ENCODE measurements at regions not wholly inside any gene's neighbourhood (a gene's known extent, or its start where the extent isn't known, plus 50 kb on each side); places are given as distances from the start of the nearest gene placed in this dataset.

GRCh38 chrX:137263374-137263773, 229.6 kb upstream of the GPR101 start:
- Histone ChIP-seq H3F3A (replicated peaks; ENCODE audit: insufficient read depth) (no peaks in the 10 kb centered on the region), H3K27me3 (ENCODE audit: insufficient read depth) (no peaks in the 10 kb centered on the region), H3K4me1 (ENCODE audit: control insufficient read depth in 1 of 2, insufficient read depth in 2 of 2, low read depth in 1 of 2, low read length in 1 of 2) (no peaks in the 10 kb centered on the region), H2AFZ (ENCODE audit: low read depth) (no peak overlapping the region), H4K20me1 (ENCODE audit: insufficient read depth) (no peaks in the 10 kb centered on the region), H3K36me3 (replicated peaks in 1 of 2; ENCODE audit: control insufficient read depth in 1 of 2, insufficient read depth in 2 of 2, low read length in 1 of 2) (no peaks in the 10 kb centered on the region), H3K79me2 (ENCODE audit: insufficient read depth) (no peaks in the 10 kb centered on the region), H3K9me2 (no peaks in the 10 kb centered on the region), H3K27ac (ENCODE audit: low read depth in 2 of 2, low read length in 1 of 2) (no peak overlapping the region), H3K9me3 (no peaks in the 10 kb centered on the region), H3K4me2 (no peak overlapping the region), H3K4me3 (ENCODE audit: low read depth in 2 of 2, low read length in 1 of 2) (no peak overlapping the region), H3K9ac (no peak overlapping the region)
- CTCF ChIA-PET: no interaction called here
- POLR2A ChIA-PET: no interaction called here
- TF ChIP-seq, protein P1, sequence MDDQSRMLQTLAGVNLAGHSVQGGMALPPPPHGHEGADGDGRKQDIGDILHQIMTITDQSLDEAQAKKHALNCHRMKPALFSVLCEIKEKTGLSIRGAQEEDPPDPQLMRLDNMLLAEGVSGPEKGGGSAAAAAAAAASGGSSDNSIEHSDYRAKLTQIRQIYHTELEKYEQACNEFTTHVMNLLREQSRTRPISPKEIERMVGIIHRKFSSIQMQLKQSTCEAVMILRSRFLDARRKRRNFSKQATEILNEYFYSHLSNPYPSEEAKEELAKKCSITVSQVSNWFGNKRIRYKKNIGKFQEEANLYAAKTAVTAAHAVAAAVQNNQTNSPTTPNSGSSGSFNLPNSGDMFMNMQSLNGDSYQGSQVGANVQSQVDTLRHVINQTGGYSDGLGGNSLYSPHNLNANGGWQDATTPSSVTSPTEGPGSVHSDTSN (IDR thresholded peaks at IDR 0.05): no peak
- TF ChIP-seq, protein P2, sequence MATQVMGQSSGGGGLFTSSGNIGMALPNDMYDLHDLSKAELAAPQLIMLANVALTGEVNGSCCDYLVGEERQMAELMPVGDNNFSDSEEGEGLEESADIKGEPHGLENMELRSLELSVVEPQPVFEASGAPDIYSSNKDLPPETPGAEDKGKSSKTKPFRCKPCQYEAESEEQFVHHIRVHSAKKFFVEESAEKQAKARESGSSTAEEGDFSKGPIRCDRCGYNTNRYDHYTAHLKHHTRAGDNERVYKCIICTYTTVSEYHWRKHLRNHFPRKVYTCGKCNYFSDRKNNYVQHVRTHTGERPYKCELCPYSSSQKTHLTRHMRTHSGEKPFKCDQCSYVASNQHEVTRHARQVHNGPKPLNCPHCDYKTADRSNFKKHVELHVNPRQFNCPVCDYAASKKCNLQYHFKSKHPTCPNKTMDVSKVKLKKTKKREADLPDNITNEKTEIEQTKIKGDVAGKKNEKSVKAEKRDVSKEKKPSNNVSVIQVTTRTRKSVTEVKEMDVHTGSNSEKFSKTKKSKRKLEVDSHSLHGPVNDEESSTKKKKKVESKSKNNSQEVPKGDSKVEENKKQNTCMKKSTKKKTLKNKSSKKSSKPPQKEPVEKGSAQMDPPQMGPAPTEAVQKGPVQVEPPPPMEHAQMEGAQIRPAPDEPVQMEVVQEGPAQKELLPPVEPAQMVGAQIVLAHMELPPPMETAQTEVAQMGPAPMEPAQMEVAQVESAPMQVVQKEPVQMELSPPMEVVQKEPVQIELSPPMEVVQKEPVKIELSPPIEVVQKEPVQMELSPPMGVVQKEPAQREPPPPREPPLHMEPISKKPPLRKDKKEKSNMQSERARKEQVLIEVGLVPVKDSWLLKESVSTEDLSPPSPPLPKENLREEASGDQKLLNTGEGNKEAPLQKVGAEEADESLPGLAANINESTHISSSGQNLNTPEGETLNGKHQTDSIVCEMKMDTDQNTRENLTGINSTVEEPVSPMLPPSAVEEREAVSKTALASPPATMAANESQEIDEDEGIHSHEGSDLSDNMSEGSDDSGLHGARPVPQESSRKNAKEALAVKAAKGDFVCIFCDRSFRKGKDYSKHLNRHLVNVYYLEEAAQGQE (IDR thresholded peaks at IDR 0.05; ENCODE audit: low read depth, low read length): no peak
- TF ChIP-seq FOXM1 (IDR thresholded peaks at IDR 0.05; ENCODE audit: low read depth) (no peak), IRF3 (IDR thresholded peaks at IDR 0.05; ENCODE audit: low read depth, low read length) (no peak), CHD2 (IDR thresholded peaks at IDR 0.05; ENCODE audit: low read length, partially characterized antibody) (no peak), FOSL2 (IDR thresholded peaks at IDR 0.05; ENCODE audit: borderline replicate concordance, low read depth) (no peak), TCF12 (IDR thresholded peaks at IDR 0.05) (no peak), JUND (IDR thresholded peaks at IDR 0.05) (no peak)
- 4% methylated on average over 3 of the region's 3 CpGs for WGBS (ENCODE audit: low lambda C conversion rate)
- DNase-seq: no peak

DNA sequence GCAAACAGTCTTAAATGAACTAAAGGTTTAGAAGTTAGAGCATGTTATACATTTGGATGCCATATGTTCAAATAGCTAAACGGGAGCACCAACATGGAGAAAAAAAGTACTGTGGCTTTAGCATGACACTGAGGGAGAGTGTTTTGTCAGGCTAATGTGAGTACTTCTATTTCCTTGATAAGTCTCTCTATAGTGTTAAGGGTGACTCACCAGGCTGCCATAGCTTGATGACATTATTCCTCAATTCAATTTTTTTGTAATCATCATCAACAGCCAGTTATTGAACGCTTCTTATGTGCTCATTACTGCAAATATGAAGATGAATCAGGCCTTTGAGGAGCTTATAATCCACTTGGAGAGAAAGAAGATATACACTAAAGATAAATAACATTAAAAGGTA, 211.4 kb upstream of the GPR101 start:
- ChIA-PET POLR2A (no interaction called here), CTCF (no interaction called here)
- no peak overlapping the region for H3K4me3 ChIP-seq (ENCODE audit: low read depth in 2 of 2, low read length in 1 of 2)
- no peaks in the 10 kb centered on the region for H3K4me1 ChIP-seq (ENCODE audit: control insufficient read depth in 1 of 2, insufficient read depth in 2 of 2, low read depth in 1 of 2, low read length in 1 of 2)
- H3K27me3 ChIP-seq (ENCODE audit: insufficient read depth): no peaks in the 10 kb centered on the region
- H4K20me1 ChIP-seq (ENCODE audit: insufficient read depth): no peaks in the 10 kb centered on the region
- H3K27ac ChIP-seq (ENCODE audit: low read depth in 2 of 2, low read length in 1 of 2): no peak overlapping the region
- no peak overlapping the region for H3K9ac ChIP-seq
- H3K4me2 ChIP-seq: no peak overlapping the region
- H3K9me3 ChIP-seq: no peaks in the 10 kb centered on the region
- H3K36me3 ChIP-seq (replicated peaks in 1 of 2; ENCODE audit: control insufficient read depth in 1 of 2, insufficient read depth in 2 of 2, low read length in 1 of 2): no peaks in the 10 kb centered on the region
- no peak overlapping the region for H2AFZ ChIP-seq (ENCODE audit: low read depth)
- no peak for DNase-seq
- WGBS (ENCODE audit: low lambda C conversion rate): 0% methylated on average over 2 of the region's 2 CpGs
- H3F3A ChIP-seq (replicated peaks; ENCODE audit: insufficient read depth): no peaks in the 10 kb centered on the region
- H3K79me2 ChIP-seq (ENCODE audit: insufficient read depth): no peaks in the 10 kb centered on the region
- H3K9me2 ChIP-seq: no peaks in the 10 kb centered on the region
- no peak for TF ChIP-seq MEF2A (IDR thresholded peaks at IDR 0.05; ENCODE audit: borderline replicate concordance, low read depth)
- TF ChIP-seq, protein P2 (IDR thresholded peaks at IDR 0.05; ENCODE audit: low read depth, low read length): no peak
- TF ChIP-seq TEAD4 (IDR thresholded peaks at IDR 0.05; ENCODE audit: borderline replicate concordance, insufficient read depth): no peak
- no peak for TF ChIP-seq NRF1 (IDR thresholded peaks at IDR 0.05; ENCODE audit: low read depth, low read length)
- no peak for TF ChIP-seq GATA2 (CRISPR knock-in tag; IDR thresholded peaks at IDR 0.05)
- no peak for TF ChIP-seq SIN3A (IDR thresholded peaks at IDR 0.05; ENCODE audit: borderline replicate concordance, low read depth, low read length)
- no peak for TF ChIP-seq TCF12 (IDR thresholded peaks at IDR 0.05)
- TF ChIP-seq RXRA (IDR thresholded peaks at IDR 0.05; ENCODE audit: borderline replicate concordance, low read depth): no peak
- no peak for TF ChIP-seq CHD2 (IDR thresholded peaks at IDR 0.05; ENCODE audit: low read length, partially characterized antibody)
- no peak for TF ChIP-seq ELF1 (IDR thresholded peaks at IDR 0.05)
- no peak for TF ChIP-seq NFIC (IDR thresholded peaks at IDR 0.05; ENCODE audit: borderline replicate concordance)
- TF ChIP-seq, protein P3, sequence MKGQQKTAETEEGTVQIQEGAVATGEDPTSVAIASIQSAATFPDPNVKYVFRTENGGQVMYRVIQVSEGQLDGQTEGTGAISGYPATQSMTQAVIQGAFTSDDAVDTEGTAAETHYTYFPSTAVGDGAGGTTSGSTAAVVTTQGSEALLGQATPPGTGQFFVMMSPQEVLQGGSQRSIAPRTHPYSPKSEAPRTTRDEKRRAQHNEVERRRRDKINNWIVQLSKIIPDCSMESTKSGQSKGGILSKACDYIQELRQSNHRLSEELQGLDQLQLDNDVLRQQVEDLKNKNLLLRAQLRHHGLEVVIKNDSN (IDR thresholded peaks at IDR 0.05; ENCODE audit: borderline replicate concordance, low read depth): no peak
- TF ChIP-seq, protein P4, sequence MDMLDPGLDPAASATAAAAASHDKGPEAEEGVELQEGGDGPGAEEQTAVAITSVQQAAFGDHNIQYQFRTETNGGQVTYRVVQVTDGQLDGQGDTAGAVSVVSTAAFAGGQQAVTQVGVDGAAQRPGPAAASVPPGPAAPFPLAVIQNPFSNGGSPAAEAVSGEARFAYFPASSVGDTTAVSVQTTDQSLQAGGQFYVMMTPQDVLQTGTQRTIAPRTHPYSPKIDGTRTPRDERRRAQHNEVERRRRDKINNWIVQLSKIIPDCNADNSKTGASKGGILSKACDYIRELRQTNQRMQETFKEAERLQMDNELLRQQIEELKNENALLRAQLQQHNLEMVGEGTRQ (IDR thresholded peaks at IDR 0.05; ENCODE audit: borderline replicate concordance, low read depth, low read length): no peak

All from SK-N-SH (cell line).